Ovary (tissue), 7 donors: ENCODE measurements at regions not wholly inside any gene's neighbourhood (a gene's known extent, or its start where the extent isn't known, plus 50 kb on each side); places are given as distances from the start of the nearest gene placed in this dataset.

ENCODE experiments used
- DNase-seq, 5 donors: peaks; one replicate each; pipeline ENCODE4 v3.0.0-alpha.2; 2019 to 2020
- H3K27ac ChIP-seq, 2 donors: fragments of 200-600 bp; one replicate each; pipeline versions ENCODE4 v1.5.1 to v1.8.0; 2019 to 2022
- H3K27me3 ChIP-seq: fragments of 200-600 bp; one replicate; pipeline ENCODE4 v1.8.0; 2022
- H3K36me3 ChIP-seq: fragments of 200-600 bp; sonication (generic); one replicate; pipeline ENCODE4 v1.5.1; 2019
- H3K4me1 ChIP-seq: one replicate; pipeline ENCODE4 v1.8.1; 2013; ENCODE audit warnings: mild to moderate bottlenecking, moderate library complexity; ENCODE audit not compliant: insufficient read depth
- H3K4me3 ChIP-seq: fragments of 200-600 bp; sonication (generic); one replicate; pipeline ENCODE4 v1.5.1; 2017
- H3K9me3 ChIP-seq, 2 donors: fragments of 200-600 bp in 1 of 2; sonication (generic) in 1 of 2; one replicate each; pipeline versions ENCODE4 v1.5.1 to v1.8.1; 2013 to 2019; ENCODE audit warnings: mild to moderate bottlenecking in 1 of 2, moderate library complexity in 1 of 2
- CTCF ChIP-seq, 3 donors: fragments of 450-650 bp in 2 of 3; fragments of 200-600 bp in 1 of 3; IDR thresholded peaks; one replicate each; pipeline versions ENCODE4 v1.5.1 to v1.8.0; 2016 to 2022; ENCODE audit warnings: antibody characterized with exemption in 3 of 3, mild to moderate bottlenecking in 1 of 3
- EP300 ChIP-seq: sonication (generic); formaldehyde crosslinking; IDR thresholded peaks from one replicate; pipeline ENCODE4 v1.6.1; 2017; ENCODE audit warnings: antibody characterized with exemption
- POLR2A ChIP-seq: fragments of 450-650 bp; IDR thresholded peaks from one replicate; pipeline ENCODE4 v1.6.1; 2017; ENCODE audit warnings: antibody characterized with exemption, mild to moderate bottlenecking, moderate library complexity
- WGBS, 3 donors: extraction: QIAGEN DNeasy Blood & Tissue Kit in 1 of 3; methylation state at CpG; one replicate each; pipeline versions ENCODE4 v1.1.5 to v1.1.7; 2013 to 2017; 5-methylcytosine and 5-hydroxymethylcytosine counted together
- intact Hi-C, 4 donors: fragments of 100-400 bp; cut with DNase I; formaldehyde crosslinking; loops; one replicate each; pipeline versions ENCODE4 v1.11.0 to v1.15.1; 2022 to 2023
- donor health status: DM: no; HTN: no; CAD: no; lungs with moderate emphysema.
- donor health status: DM: no; HTN: no; CAD: no.
- donor health status: Bipolar disorder and iron deficiency.
- donor health status: DM: no; HTN: no; CAD: no.
- donor health status: DM: yes; HTN: yes; CAD: no.

DNA sequence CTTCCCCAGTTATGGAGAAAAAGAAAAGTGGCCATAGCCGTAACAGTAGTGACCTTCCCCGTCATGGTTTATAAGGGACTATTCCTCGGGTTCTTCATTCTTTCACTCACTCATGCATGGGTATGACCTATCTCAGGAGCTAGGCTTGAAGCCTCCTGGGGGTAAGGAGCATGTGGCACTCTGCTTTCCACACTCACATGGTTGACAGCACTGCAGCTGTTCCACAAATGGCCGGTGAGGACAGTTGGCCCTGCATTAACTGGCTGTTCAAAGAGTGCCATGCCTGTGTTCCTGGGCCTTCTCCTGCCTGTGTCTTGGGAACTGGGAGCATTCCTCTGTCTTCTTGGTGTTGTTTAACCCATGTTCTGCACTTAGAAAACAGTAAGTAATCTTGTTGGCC lies 66.2 kb upstream of the PNMA1 start:
- no peak for DNase-seq
- no peaks in the 10 kb centered on the region for H3K27me3 ChIP-seq
- TF ChIP-seq POLR2A = no peak
- no peaks in the 10 kb centered on the region for H3K9me3 ChIP-seq
- 85 to 89% (median 88%) methylated on average over 4 of the region's 4 CpGs for WGBS, 3 donors
- no peak overlapping the region for H3K4me3 ChIP-seq
- H3K36me3 ChIP-seq = no peaks in the 10 kb centered on the region
- peaks cover 35% of the 10 kb centered on the region for H3K4me1 ChIP-seq
- H3K27ac ChIP-seq = no peak overlapping the region
- intact Hi-C loops = no loop called here

DNA sequence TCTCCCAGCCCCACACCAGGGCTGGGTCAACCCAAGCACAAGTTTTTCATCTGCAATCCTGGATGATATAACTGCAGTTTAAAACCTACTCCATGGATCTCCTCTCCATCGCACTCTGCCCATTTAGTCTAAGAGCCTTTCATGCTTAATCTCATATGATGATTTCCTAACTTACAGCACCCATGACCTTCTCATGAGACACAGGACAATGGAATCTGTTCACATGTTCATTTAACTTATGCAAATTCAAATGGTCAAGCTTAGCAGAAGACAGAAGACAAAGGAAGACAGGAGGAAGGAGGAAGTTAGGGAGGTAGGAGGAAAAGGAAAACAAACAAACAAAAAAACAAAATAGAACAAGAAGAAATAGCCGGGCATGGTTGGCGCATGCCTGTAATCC lies 64.6 kb upstream of the PNMA1 start:
- no peak for DNase-seq
- H3K36me3 ChIP-seq = no peaks in the 10 kb centered on the region
- H3K27me3 ChIP-seq = no peaks in the 10 kb centered on the region
- H3K4me1 ChIP-seq = peaks cover 28% of the 10 kb centered on the region
- H3K4me3 ChIP-seq = no peak overlapping the region
- intact Hi-C loops = no loop called here
- no peak overlapping the region for H3K27ac ChIP-seq
- TF ChIP-seq POLR2A (no peak), EP300 (no peak), CTCF (IDR thresholded peaks at IDR 0.05) (no peak)
- 87 to 93% (median 91%) methylated on average over 3 of the region's 3 CpGs for WGBS, 3 donors
- H3K9me3 ChIP-seq = no peaks in the 10 kb centered on the region

DNA sequence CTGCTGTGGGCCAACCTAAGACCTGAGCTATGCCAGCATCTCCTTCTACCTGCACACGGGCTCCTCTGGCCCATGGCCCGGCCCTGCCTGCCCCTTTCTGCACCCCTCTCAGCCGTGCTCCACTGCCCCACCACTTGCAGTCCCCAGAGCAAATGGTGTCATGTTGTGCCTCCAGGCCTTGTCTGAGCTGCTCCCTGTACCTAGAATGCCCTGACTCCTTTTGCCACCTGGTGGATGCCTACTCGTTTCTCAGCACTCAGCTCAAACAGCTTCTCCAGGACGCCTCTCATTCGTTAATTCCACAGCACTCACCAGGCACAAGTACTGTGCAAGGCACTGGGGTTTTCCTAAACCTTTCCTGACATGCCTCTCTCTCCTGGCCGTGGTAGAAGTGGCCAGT lies 63.2 kb upstream of the PNMA1 start:
- Histone ChIP-seq H3K27ac (no peak overlapping the region), H3K4me3 (no peak overlapping the region), H3K36me3 (no peaks in the 10 kb centered on the region), H3K4me1 (peaks cover 17% of the 10 kb centered on the region), H3K9me3 (no peaks in the 10 kb centered on the region), H3K27me3 (no peaks in the 10 kb centered on the region)
- 80 to 86% (median 82%) methylated on average over 7 of the region's 7 CpGs for WGBS, 3 donors
- intact Hi-C loops = no loop called here
- TF ChIP-seq CTCF (IDR thresholded peaks at IDR 0.05) = no peak
- no peak for TF ChIP-seq POLR2A
- no peak for TF ChIP-seq EP300
- DNase-seq = peak in 2 of 5 donors; percentile 11 to 23

DNA sequence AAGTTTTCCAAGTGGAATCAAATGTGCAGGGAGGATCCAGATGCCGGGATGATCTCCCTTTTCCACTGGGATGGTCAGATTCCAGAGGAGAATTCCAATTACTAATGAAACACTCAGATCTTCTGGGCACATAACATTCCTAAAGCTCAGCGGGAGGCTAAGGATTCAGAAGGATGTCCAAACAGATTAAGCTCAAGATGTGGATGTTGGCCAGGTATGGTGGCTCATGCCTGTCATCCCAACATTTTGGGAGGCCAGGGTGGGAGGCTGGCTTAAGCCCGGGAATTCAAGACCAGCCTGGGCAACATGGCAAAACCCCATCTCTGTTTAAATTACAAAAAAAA lies 62.0 kb upstream of the PNMA1 start:
- Histone ChIP-seq H3K9me3 (no peaks in the 10 kb centered on the region), H3K4me1 (peaks cover 25% of the 10 kb centered on the region), H3K36me3 (no peaks in the 10 kb centered on the region), H3K27ac (no peak overlapping the region), H3K27me3 (no peaks in the 10 kb centered on the region), H3K4me3 (no peak overlapping the region)
- DNase-seq = no peak
- WGBS, 3 donors = 39 to 52% (median 43%) methylated on average over 3 of the region's 3 CpGs
- intact Hi-C loops = no loop called here
- TF ChIP-seq EP300 (no peak), POLR2A (no peak), CTCF (IDR thresholded peaks at IDR 0.05) (no peak)

DNA sequence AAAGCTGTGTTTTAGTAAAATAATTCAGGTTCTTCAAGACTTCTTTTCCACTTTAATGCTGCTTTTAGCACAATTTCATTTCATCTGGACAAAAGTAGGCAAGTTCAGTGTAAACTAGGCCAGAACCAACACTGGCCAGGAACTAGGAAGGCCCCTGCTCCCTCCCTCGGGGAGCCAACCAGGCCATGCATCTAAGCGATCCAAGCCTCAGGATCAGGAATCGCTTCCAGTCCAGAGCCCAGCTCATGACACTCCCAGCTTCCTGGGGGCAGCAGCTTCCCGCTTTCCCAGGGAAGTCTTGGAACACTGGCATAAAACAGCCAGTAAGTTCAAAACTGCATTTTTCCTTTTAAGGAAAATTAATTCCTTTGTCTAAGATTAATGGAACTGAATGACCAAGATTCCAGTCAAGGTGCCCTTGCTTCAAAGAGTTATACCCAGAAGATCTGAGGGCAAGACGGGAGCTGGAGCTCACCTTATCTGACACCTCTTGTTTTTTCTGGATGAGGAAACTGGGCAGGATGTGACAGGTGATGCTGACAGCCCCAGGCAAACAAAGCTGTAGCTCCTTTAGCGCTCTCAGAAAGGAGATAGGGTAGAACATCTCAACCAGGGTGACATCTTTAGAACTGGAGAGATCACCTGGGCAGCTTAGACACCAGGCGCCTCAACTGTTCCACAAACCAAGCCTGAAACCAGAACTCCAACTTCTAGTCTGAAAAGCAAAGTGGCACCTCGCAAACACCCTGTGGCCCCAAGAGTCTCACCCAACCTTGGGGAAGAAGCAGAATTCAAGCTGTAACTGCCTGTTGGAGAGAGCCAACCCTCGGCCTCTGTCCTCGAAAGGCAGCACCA lies 61.4 kb upstream of the PNMA1 start:
- peak in 1 of 5 donors; percentile 36 for DNase-seq
- Histone ChIP-seq H3K9me3 (no peaks in the 10 kb centered on the region), H3K4me1 (peaks cover 31% of the 10 kb centered on the region), H3K27ac (peak overlapping the region in 1 of 2 donors; percentile 34), H3K4me3 (no peak overlapping the region), H3K36me3 (no peaks in the 10 kb centered on the region), H3K27me3 (no peaks in the 10 kb centered on the region)
- intact Hi-C loops = no loop called here
- TF ChIP-seq EP300 (no peak), POLR2A (no peak), CTCF (IDR thresholded peaks at IDR 0.05) (no peak)
- WGBS, 3 donors = 62 to 69% (median 65%) methylated on average over 10 of the region's 10 CpGs
